ENCODE measurements at regions not wholly inside any gene's neighbourhood (a gene's known extent, or its start where the extent isn't known, plus 50 kb on each side); places are given as distances from the start of the nearest gene placed in this dataset.

GRCh38 chr7:136528329-136528728, 340.1 kb upstream of the CHRM2 start:
- 89% methylated on average over 2 of the region's 2 CpGs; no CpG with 5 or more reads in 1 of the 2 experiments for WGBS, 2 experiments (ENCODE audit: extremely low coverage in 1 of 2, insufficient coverage in 1 of 2, insufficient read length in 1 of 2, insufficient replicate concordance in 2 of 2, low coverage in 1 of 2, low lambda C conversion rate in 2 of 2, missing lambda C conversion rate in 1 of 2)
- H3K4me1 ChIP-seq (replicated peaks in 1 of 4; ENCODE audit: control insufficient read depth in 3 of 4, insufficient read depth in 4 of 4, low read length in 3 of 4), result no peaks in the 10 kb centered on the region
- H3K18ac ChIP-seq (ENCODE audit: extremely low read depth, low read length), result no peak overlapping the region
- no peak overlapping the region for H2AFZ ChIP-seq (ENCODE audit: low read length)
- H3K4me2 ChIP-seq (ENCODE audit: insufficient read depth in 1 of 2, low read depth in 2 of 2, low read length in 2 of 2), result no peak overlapping the region
- H3K23ac ChIP-seq (ENCODE audit: insufficient read length), result no peak overlapping the region
- no peak overlapping the region for H2AK5ac ChIP-seq (ENCODE audit: low read depth, low read length)
- no peaks in the 10 kb centered on the region for H3K79me2 ChIP-seq (ENCODE audit: control insufficient read depth in 1 of 2, insufficient read depth in 2 of 2, low read length in 2 of 2)
- no peak overlapping the region for H3K9ac ChIP-seq (replicated peaks in 1 of 4; ENCODE audit: extremely low read depth in 1 of 4, low read depth in 3 of 4, low read length in 3 of 4)
- H2BK20ac ChIP-seq (ENCODE audit: low read length), result no peak overlapping the region
- H3K27me3 ChIP-seq (replicated peaks in 1 of 4; ENCODE audit: control insufficient read depth in 3 of 4, extremely low read depth in 1 of 4, insufficient read depth in 3 of 4, low read length in 3 of 4), result no peaks in the 10 kb centered on the region
- no peak overlapping the region for H4K91ac ChIP-seq (replicated peaks; ENCODE audit: insufficient read length, low read length)
- H3K4me3 ChIP-seq (ENCODE audit: extremely low read depth in 1 of 4, insufficient read depth in 2 of 4, low read depth in 3 of 4, low read length in 4 of 4), result no peak overlapping the region
- H4K5ac ChIP-seq (ENCODE audit: insufficient read length, low read depth, low read length), result no peak overlapping the region
- no peaks in the 10 kb centered on the region for H4K20me1 ChIP-seq (replicated peaks in 1 of 2; ENCODE audit: control insufficient read depth in 1 of 2, insufficient read depth in 2 of 2, low read length in 2 of 2)
- no peak for DNase-seq (ENCODE audit: low read depth in 1 of 2, low spot score in 2 of 2)
- ChIA-PET POLR2A (ENCODE audit: partially characterized antibody) (interaction anchor here (0.6 kb wide), 1 partner anchor 360 kb away, joined by 3 read pairs; no protein-coding TSS in a partner anchor), CTCF (ENCODE audit: partially characterized antibody) (no interaction called here)
- H3K9me3 ChIP-seq (ENCODE audit: insufficient read depth in 2 of 2, low read depth in 1 of 2, low read length in 1 of 2), result no peaks in the 10 kb centered on the region
- no peak overlapping the region for H2BK15ac ChIP-seq (ENCODE audit: low read length)
- no peak for TF ChIP-seq BCL11A (IDR thresholded peaks at IDR 0.05; ENCODE audit: low read depth in 2 of 2, low read length in 2 of 2)
- no peak for TF ChIP-seq SRF (IDR thresholded peaks at IDR 0.05; ENCODE audit: low read depth, low read length)
- TF ChIP-seq POU5F1 (IDR thresholded peaks at IDR 0.05; ENCODE audit: low read depth, low read length), result no peak
- TF ChIP-seq CHD2 (IDR thresholded peaks at IDR 0.05; ENCODE audit: low read length), result no peak
- TF ChIP-seq TAF7 (optimal IDR thresholded peaks at IDR 0.05; ENCODE audit: borderline replicate concordance, low read depth, low read length), result no peak
- no peak for TF ChIP-seq SIX5 (IDR thresholded peaks at IDR 0.05; ENCODE audit: low read depth, low read length)
- TF ChIP-seq EGR1 (IDR thresholded peaks at IDR 0.05; ENCODE audit: borderline replicate concordance, low read depth, low read length), result no peak
- no peak for TF ChIP-seq SP2 (IDR thresholded peaks at IDR 0.05; ENCODE audit: low read length)
- TF ChIP-seq E2F6 (IDR thresholded peaks at IDR 0.05), result no peak
- TF ChIP-seq MAX (IDR thresholded peaks at IDR 0.05), result no peak
- TF ChIP-seq SAP30 (IDR thresholded peaks at IDR 0.05; ENCODE audit: insufficient read depth, insufficient replicate concordance, low read length), result no peak
- TF ChIP-seq MAFK (IDR thresholded peaks at IDR 0.05; ENCODE audit: low read depth, low read length), result no peak
- TF ChIP-seq NANOG (IDR thresholded peaks at IDR 0.05; ENCODE audit: insufficient read depth, low read depth, low read length, poor library complexity, severe bottlenecking), result no peak
- TF ChIP-seq SP4 (IDR thresholded peaks at IDR 0.05; ENCODE audit: low read length), result no peak
- no peak for TF ChIP-seq GABPA (IDR thresholded peaks at IDR 0.05; ENCODE audit: borderline replicate concordance, insufficient read depth, low read length)
- H4K8ac ChIP-seq (ENCODE audit: extremely low read depth, insufficient read depth, low read length), result no peak overlapping the region
- no peak overlapping the region for H3K56ac ChIP-seq (replicated peaks; ENCODE audit: insufficient read length, low read depth, low read length)
- H2BK5ac ChIP-seq (ENCODE audit: low read depth, low read length), result no peak overlapping the region
- no peak for FAIRE-seq
- H3K23me2 ChIP-seq (ENCODE audit: low read depth, low read length), result no peaks in the 10 kb centered on the region; the same call in 1 of the 2 replicates
- no peak overlapping the region for H2BK120ac ChIP-seq (replicated peaks; ENCODE audit: low read depth, low read length)
- H3K79me1 ChIP-seq (ENCODE audit: low read depth, low read length), result no peaks in the 10 kb centered on the region
- H3K36me3 ChIP-seq (ENCODE audit: control insufficient read depth in 2 of 4, insufficient read depth in 4 of 4, low read length in 3 of 4), result no peaks in the 10 kb centered on the region
- H3K4ac ChIP-seq (replicated peaks; ENCODE audit: insufficient read length, low read depth, low read length), result no peak overlapping the region
- H3K27ac ChIP-seq (ENCODE audit: low read depth, low read length), result no peak overlapping the region
- H3K14ac ChIP-seq (ENCODE audit: insufficient read length), result no peak overlapping the region
- no peak overlapping the region for H2BK12ac ChIP-seq (ENCODE audit: low read depth, low read length)
